Stimulated activated CD8-positive, alpha-beta memory T cell treated with anti-CD3 and anti-CD28 coated beads, Interleukin-15, amount 100 ng/mL, for 48 hours (primary cell): ENCODE measurements at regions not wholly inside any gene's neighbourhood (a gene's known extent, or its start where the extent isn't known, plus 50 kb on each side); places are given as distances from the start of the nearest gene placed in this dataset.
"Not testable (repeated sequence)": the region's sequence is repeated elsewhere in the genome, so short reads cannot be mapped to it uniquely, and the experiment has no call there.

Source experiments
- DNase-seq, 2 donors: peaks; one replicate each; pipeline ENCODE4 v3.0.0-alpha.2; 2020; ENCODE audit warnings: low read depth in 2 of 2

DNA sequence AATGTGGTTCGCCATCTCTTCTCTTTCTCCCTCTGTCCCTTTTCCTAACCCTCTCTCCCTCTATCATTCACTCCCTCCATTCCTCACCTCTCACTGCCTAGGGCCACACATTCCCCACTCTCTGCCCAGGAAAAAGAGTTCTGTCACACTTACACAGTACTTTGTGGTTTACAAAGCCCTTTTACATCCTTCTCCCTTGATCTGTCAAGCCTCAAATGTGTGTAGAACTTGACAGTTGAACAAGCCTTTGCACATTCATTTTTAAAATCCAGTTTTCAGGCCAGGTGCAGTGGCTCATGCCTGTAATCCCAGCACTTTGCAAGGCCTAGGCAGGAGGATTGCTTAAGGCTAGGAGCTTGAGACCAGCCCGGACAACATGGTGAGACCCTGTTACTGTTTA is 156.3 kb downstream of the VSIG4 start:
- no peak for DNase-seq

DNA sequence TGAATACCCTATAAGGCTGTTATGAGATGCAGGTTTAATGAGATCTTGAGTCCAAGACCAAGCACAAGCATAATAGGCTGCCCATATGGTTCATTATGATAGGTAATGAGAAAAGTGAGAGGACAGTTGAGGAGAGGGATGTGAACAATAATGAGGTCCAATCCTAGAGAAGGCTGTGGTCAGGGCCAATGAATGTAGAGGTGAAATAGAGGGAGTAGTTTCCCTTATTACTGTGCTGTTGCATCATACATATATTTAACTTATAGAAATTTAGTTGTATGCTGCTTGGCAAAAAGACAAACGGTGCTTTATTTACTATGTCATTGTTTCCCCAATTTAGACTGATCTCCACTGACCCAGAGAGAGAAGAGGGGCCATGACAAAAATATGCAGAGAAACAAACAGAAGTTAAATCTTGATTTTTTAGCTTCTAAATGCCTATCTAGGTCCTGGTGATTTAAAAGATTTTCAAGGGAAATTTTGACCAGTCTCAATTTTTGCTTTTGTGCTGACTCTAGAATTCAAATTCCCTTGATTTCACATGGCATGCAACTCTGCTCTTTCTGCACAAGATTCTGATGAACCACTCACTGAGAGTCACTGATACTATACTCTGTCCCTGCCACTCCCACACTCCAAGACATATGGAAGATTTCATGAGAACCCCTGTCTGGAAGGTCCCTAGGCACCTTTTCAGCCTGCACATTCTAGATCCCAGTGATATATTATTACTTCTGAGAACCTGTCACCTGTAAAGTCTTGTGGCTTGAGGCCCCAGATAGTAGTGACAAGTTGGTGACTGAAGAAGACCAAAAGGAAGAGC is 159.7 kb downstream of the VSIG4 start:
- no peak for DNase-seq

DNA sequence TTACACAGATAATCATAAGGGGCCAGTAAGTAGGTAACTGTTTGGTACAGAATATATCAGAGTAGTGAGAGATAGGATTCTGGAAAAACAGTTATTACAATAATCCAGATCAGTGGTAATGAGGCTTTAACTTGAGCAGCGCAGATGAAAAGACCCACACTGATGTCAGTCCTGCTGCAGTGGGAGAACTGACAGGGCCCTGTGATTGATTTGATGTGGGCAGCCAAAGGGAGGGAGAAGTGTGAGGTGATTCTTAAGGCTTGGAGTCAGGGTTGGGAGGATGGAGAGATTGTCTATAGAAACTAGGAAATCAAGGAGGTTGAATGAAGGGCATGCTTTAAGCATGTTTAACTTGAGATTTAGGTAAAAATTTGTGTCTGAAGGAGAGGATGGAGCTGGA is 161.4 kb downstream of the VSIG4 start:
- DNase-seq: no peak

DNA sequence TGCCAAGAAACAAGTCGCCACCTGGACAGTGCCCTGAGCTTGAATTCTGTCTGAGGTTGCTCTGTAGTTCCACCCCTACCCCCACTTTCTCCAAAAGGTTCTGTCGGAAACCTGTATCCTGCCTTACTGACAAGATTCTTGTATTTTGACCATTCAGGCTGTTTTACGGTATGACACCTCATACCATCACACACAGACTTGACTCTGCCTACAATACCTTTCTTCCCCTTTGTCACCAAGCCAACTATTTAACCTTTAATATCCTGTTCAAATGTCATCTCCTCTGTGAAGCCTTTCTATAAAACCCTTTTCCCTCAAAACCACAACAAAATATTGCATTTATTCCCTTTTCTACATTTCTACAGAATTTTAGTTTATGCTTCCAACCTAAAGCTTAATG is 161.9 kb downstream of the VSIG4 start:
- DNase-seq: no peak

DNA sequence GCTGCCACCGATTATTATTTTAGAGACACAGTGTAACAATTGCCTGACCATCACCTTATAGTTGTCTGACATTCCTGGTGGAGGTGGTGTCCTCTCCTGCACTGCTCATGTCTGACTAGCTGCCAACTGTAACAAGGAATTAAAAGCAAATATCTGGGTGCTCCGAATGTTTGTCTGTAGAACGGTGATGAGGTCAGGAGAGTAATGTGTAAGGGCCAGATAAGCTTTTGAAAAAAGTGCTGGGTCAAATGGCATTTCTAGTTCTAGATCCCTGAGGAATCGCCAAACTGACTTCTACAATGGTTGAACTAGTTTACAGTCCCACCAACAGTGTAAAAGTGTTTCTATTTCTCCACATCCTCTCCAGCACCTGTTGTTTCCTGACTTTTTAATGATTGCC is 164.3 kb downstream of the VSIG4 start:
- not testable (repeated sequence) for DNase-seq

DNA sequence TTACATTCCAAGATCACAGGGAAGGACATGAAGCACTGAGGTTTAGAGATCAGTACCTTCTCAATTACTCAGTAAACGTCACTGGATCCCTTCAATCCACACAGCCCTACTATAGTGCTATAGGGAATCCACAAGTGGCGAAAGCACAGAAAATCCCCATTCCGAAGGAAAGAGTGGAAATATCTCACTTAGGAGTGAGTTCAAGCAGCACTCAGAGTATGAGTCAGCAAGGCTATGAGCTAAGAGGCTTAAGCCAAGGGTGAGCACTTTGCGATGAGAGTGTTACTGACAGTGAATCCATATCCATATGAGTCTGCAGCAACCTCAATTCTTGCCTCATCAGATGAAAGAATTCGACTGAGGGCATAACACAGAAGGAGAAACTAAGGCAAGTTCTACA is 165.1 kb downstream of the VSIG4 start:
- DNase-seq: no peak

DNA sequence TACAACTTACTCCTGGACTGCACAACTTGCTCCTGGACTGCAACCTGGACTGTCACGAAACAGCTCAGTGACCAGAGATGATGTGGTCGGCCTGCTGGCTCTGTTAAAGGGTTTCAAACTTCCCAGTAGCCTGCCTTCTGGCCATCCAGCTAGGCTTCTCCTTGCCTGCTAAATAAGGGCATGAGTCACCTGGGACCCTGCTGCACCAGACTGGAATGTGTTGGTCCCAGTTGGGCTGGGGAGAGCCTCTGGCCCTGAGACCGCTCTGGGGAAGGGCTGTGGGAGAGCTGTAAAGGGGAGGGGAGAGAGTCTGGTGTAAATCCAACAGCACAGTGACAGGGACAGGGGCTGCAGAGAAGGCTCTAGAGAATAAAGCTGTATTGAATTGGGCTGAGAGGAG is 165.8 kb downstream of the VSIG4 start:
- DNase-seq: no peak

DNA sequence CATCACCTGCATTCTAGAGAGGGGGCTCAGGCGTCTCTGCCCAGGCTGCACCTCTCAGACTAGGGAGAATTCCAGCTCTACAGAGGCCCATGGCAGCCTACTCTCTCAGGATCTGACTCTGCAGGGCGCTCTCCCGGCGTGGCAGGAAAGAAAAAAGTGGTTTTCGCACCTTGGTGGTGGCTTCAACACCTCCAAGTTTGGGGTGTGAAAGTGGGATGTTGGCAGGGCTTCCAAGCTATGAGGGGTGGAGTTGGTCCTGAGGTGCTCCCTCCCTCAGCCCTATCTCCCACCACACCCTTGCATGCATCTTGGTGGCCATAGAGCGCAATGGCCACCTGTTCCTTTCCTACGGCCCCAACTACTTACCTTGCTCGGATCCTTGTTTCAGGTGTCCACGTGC is 166.5 kb downstream of the VSIG4 start:
- no peak for DNase-seq

DNA sequence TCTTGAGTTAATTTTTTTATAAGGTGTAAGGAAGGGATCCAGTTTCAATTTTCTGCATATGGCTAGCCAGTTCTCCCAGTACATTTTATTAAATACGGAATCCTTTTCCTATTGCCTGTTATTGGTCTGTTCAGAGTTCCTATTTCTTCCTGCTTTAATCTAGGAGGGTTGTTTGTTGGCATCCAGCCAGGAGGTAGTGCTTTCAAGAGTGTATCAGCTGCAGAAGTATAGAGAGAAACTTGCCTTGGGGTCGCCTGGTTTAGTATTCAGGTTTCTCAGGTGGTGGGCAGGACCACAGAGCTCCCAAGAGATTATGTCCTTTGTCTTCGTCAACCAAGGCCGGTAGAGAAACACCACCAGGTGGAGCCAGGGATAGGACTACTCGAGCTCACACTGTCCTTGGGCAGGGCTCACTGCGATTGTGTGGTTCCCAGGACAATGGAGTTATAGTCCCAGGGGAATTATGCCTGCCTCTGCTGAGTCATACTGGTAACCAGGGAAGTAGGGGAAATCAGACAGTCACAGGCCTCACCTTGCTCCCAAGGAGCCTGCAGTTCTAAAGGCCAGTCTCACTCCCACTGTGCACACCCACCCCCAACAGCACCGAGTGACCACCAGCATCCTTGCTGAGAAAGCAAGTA is 168.1 kb downstream of the VSIG4 start:
- DNase-seq: no peak

DNA sequence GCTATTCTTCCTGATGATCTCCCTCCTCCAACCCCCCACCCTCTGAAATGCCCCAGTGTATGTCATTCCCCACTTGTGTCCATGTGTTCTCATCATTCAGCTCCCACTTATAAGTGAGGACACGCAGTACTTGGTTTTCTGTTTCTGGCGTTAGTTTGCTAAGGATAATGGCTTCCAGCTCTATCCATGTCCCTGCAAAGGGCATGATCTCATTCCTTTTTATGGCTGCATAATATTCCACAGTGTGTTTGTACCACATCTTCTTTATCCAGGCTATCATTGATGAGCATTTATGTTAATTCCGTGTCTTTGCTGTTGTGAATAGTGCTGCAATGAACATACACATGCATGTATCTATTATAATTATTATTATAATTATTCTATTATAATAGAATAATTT is 169.3 kb downstream of the VSIG4 start:
- DNase-seq: not testable (repeated sequence)

DNA sequence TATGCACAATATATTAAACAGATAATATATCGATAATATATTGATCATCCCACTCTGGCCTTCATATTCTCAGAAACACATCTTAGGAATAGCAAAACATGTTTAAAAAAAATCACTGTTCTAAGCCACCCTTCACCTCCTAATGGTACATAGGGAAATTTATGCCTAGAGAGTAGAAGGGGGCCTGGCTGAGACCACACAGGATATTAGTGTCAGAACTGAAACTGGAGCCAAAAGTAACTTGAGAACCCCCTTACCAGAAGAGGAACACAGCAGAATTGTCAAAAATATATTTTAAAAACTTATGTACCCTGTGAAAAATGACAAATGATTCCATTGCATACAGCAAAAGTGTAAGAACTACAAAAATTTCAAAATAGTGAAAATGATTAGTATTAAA is 173.1 kb downstream of the VSIG4 start:
- no peak for DNase-seq

DNA sequence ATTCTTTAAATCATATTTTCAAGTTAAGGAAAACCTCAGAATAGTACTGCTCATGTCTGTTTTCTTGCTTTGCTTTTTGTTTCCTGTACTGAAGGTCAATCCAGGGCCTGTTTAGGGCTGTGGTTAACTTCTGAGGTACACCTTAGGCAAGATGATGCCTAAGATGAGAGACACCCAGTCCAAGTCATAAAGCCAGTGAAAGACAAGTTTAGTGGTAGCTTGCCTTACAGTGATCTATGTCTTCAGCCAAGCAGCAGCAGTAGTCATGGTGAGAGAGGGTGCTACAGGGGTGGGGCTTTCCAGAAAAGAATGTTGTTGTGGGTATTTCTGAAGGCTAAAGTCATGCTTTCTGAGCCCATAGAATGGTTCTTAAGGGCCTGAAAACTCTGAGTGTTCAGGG is 173.7 kb downstream of the VSIG4 start:
- peak in 1 of 2 donors; percentile 27 for DNase-seq

DNA sequence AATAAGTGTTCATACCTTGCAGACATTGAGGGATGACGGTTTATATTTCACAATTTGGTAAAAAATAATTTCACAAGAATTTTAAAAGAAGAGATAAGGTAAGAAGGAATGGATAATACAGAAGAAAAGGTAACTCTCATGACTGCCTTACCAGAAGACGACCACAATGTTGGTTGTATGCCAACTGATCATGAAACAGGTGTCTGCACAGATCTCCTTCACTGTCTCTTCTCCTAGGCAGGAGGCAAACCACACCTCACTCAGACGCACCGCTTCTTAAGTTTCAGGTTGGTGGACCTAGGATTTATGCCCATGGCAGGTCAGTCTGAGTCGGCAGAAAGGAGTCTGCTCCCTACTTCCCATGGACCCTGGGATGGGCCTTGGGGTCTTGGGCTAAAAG is 177.2 kb downstream of the VSIG4 start:
- no peak for DNase-seq

DNA sequence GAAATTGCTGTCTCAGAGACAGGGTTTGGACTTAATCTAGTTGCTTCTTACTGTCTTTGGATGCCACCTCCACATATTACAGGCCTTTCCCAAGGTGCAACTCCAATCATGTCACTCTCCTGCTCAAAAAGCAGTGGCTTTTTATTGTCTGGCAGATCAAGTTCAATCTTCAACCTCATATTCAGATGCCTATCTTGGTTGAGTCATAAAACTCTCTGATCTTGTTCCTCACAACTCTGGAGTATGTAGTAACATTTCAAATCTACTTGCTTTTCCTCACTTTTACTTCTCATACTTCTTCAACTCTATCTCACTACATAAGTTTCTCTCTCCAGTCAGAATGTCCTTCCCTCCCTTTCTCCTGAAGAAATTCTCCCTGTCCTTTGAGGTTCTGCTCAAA is 180.6 kb downstream of the VSIG4 start:
- no peak for DNase-seq

DNA sequence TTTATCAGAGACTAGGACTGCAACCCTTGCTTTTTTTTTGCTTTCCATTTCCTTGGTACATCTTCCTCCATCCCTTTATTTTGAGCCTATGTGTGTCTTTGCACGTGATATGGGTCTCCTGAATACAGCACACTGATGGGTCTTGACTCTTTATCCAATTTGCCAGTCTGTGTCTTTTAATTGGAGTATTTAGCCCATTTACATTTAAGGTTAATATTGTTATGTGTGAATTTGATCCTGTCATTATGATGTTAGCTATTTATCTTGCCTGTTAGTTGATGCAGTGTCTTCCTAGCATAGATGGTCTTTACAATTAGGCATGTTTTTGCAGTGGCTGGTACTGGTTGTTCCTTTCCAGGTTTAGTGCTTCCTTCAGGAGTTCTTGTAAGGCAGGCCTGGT is 185.4 kb downstream of the VSIG4 start:
- not testable (repeated sequence) for DNase-seq

DNA sequence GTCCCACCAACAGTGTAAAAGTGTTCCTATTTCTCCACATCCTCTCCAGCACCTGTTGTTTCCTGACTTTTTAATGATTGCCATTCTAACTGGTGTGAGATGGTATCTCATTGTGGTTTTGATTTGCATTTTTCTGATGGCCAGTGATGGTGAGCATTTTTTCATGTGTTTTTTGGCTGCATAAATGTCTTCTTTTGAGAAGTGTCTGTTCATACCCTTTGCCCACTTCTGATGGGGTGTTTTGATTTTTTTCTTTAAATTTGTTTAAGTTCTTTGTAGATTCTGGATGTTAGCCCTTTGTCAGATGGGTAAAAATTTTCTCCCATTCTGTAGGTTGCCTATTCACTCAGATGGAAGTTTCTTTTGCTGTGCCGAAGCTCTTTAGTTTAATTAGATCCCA is 183.9 kb downstream of the MSN start:
- DNase-seq: not testable (repeated sequence)

DNA sequence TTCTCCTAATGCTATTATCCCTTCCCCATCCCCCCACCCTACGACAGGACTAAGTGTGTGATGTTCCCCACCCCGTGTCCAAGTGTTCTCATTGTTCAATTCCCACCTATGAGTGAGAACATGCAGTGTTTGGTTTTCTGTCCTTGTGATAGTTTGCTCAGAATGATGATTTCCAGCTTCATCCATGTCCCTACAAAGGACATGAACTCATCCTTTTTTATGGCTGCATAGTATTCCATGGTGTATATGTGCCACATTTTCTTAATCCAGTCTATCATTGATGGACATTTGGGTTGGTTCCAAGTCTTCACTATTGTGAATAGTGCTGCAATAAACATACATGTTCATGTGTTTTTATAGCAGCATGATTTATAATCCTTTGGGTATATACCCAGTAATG is 183.4 kb downstream of the MSN start:
- not testable (repeated sequence) for DNase-seq

DNA sequence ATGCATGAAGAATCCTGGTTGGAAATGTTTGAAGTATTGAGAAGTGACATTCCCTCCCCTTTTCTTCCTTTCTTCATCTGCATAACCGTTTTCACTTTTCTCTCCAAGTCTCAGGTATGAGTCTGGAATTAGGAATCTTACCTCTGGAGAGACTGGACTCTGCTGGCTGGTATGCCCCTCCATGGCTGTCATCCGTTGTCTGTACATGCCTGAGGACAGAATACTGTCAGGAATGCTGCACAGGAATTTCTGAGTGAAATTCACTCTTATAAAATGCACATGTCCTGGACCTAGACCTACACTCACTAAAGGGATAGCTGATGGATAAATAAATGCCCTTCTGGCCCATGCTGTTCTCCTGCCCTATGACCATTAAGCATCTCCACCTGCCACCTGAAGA is 179.5 kb downstream of the MSN start:
- no peak for DNase-seq

DNA sequence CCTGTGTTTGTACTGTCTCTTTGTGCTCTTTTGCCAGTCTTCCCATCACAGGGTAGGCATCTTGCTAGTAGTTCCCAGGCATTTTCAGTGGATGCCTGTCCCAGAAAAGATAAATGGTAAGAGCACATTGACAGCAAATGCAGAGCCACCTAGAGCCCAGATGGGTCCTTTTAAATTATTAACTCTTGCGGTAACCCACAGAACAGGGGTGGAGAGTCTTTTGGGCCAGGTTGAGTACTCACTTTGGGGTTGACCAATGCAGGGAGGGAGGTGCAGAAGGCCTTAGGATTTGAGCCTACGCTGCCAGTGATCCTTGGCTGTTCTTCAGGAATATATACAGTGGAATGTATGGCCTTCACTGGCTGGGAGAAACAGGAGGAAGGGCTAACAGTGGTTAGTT is 173.8 kb downstream of the MSN start:
- no peak for DNase-seq

DNA sequence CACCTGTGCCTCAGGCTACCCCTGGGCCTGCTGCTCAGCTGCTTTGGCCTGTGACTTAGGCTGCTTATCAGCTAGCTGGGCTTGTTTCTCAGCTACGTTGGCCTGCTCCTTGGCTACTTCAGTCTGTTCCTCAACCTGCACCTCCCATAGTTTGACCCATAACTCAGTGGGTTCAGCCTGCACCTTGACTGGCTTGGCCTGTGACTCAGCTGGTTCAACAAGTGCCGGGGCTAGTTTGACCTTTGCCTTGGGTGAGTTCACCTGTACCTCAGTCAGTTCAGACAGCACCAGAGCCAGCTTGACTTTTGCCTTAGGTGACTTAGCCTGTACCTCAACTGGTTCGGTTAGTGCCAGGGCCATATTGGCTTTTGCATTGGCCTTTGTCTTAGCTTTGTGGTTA is 171.2 kb downstream of the MSN start:
- DNase-seq: no peak

DNA sequence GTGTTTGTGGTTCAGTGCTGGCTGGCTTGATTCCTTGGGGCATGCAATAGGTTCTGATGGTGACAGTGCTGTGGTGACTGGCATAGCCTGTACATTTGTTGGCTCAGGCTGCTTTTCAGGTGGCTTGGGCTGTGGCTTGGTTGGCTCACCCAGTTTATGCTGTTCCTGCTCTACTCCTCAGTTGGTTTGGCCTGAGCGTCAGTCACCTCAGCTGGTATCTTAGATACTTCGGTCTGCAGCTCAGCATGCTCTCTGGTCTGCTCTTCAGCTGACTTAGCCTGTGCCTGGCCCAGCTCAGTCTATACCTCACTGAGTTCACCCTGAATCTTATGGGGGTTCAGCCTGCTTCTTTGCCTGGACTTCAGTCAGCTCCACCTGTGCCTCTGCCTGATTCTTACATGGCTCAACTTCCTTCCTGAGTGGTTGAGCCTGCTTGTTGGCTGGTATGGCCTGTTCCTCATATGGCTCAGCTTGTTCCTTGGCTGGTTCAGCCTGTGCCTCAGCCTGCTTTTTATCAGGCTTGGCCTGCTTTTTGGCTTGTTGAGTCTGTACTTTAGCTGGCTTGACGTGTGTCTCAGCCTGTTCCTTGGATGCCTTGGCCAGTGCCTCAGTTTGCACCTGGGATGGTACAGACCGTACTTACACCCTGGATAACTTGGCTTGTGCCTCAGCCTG is 170.6 kb downstream of the MSN start:
- no peak for DNase-seq

DNA sequence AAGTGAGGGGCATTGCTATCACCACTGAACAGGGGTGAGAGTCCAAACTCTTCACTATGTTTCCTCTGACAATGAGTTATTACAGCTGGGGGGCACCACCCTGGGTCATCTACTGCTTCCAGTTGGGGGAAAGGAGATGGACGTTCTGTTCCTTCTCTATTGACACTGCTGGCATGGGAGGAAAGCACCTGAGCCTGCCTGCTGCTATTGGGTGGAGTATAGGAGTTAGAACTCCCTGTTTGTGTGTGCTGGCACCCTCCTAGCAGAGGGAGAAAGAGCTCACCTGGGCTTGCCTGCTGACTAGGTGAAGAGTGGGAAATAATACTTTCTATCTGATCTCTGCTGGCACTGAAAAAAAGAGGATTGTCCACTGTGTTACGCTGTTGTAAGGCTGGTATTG is 163.8 kb downstream of the MSN start:
- no peak for DNase-seq

DNA sequence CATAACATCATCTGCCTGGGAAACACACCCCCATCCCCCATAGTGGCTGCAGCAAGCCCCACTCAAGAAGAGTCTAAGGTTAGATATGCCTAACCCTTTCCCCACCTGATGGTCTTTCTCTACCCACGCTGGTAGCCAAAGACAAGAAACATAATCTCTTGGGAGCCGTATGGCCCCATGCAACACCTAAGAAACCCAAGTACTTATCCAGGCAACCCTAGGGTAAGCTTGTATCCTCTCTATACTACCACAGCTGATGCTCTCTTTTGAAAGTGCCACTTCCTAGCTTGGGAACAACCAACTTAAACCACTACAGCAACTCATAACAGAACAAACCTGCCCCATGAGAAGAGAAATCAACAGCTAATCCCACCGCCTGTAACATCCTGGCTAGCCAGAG is 161.1 kb downstream of the MSN start:
- DNase-seq: no peak
